HG03135 (cell line): ENCODE measurements at regions not wholly inside any gene's neighbourhood (a gene's known extent, or its start where the extent isn't known, plus 50 kb on each side); places are given as distances from the start of the nearest gene placed in this dataset.

Experiments
- ATAC-seq: cut with Tn5 transposase; IDR thresholded peaks from one replicate; pipeline ENCODE4 v1.9.1; 2021; ENCODE audit warnings: mild to moderate bottlenecking, moderate library complexity; ENCODE audit not compliant: unreplicated experiment

DNA sequence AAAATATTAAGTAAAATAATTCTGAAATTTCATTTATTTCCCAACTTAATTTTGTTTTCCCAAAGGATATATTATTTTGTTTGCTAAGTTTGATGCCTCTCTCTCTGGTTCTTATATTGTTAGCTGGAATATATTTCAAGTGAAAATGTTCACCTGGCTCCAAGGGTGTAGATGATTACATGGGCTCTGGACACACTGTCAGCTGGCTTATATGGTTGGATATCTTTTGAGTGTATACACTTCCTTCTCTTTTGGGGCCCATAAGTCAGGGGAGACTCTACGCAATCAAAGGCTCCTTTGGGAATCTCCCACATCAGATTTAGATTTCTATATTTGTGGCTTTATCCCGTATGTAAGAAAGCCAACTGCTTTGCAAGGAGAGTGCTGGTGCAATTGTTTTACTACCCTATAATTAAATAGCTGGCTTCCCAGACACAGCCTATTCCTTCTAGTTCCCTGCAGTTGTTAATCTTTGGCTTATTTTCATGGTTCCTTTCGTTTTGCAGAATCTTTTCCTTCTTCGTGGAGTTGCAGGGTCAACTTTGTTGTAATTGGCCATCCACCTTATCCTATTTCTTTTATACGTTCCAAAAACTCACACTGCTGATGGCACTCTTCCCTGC lies 225.7 kb downstream of the DPH6 start:
- no peak for ATAC-seq

DNA sequence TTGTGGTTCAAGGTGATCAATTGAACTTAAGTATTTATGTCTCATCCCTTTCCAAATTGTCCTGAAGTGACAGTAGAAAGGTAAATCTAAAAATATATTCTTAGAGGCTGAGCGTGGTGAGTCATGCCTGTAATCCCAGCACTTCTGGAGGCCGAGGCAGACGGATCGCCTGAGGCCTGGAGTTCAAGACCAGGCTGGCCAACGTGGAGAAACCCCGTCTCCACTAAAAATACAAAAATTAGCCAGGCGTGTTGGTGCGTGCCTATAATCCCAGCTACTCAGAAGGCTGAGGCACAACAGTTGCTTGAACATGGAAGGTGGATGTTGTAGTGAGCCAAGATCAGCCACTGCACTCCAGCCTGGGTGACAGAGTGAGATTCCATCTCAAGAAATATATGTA lies 226.6 kb downstream of the DPH6 start:
- ATAC-seq, result no peak

DNA sequence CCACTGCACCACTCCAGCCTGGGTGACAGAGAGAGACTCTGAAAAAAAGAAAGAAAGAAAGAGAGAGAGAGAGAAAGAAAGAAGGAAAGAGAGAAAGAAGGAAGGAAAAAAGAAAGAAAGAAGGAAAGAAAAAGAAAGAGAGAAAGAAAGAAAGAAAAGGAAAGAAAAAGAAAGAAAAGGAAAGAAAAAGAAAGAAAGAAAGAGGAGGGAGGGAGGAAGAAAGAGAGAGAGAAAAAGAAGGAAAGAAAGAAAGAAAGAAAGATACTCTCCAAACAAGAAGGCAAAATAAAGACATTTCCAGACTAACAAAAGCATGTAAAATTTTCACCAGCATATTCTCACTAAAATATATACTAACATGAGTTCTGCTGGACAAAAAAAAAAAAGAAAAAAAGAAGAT lies 228.7 kb downstream of the DPH6 start:
- no peak for ATAC-seq

DNA sequence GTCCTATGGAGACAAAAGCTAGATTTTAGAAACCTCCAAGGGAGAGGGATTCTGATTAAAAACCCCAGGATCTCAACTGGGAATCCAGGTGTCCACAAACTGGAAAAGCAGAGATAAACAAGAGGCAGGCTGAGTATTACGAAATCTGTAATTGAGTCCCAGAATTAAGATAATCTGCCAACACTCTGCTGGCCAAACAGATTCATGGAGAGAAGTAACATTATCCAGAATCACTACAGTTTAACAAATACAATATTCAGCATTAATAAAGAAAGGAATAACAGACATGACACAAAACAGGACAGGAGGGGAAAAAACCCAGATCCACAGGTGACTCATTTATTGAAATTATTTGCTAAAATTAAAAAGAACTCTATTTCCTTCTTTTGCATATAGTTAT lies 227.2 kb upstream of the NANOGP8 start:
- ATAC-seq, result no peak

DNA sequence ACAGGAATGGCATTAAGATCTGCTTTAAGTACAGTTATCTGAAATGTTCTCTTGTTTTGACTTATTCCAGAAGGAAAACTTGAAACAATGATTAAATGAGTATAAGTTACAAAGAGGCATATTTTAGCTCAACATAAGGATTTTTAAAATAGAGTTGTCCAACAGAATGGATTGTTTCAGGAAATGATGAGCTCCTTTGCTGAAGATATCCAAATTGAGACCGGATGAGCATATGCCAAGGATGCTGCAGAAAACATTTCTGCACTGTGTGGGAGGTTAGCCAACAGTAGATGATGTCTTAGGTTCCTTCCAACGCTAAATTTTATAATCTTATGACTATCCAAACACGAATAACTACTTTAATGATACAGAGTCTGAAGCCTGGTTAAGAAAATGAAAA lies 226.5 kb upstream of the NANOGP8 start:
- ATAC-seq, result no peak

DNA sequence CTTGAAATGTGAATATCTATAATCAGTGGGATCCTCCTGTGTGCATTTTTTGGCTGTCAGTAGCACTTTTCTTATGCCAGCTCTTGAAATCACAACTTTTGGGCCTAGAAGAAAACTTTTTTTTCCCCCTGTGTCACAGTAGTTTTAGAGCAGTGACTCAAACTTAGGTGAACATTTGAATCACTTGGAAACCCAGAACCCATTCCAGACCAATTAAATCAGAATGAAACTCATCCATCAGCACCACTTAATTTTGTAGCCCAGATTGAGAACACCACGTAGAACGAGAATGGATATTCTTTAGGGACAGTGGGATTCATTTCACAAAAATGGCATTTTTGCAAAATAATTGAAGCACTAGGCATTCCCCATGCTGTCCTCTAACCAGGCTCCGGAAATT lies 224.8 kb upstream of the NANOGP8 start:
- ATAC-seq, result no peak

DNA sequence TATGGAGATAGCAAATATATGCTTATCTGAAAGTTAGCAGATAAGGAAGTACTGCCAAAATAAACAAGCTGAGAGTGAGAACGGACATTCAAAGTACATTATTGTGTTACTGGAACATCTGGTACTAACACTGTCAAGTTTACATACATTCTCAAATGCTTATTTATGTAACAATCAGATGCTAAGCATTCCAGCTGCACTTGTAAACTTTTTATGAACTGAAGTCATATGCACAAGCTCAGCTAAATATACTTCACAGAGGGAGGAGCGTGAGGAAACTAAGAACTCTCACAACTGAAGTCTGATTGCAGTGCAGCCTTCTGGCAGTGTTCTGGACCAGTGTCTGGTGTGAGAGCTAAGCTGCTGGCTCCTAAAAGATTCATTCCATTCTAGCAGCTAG lies 223.7 kb upstream of the NANOGP8 start:
- no peak for ATAC-seq

DNA sequence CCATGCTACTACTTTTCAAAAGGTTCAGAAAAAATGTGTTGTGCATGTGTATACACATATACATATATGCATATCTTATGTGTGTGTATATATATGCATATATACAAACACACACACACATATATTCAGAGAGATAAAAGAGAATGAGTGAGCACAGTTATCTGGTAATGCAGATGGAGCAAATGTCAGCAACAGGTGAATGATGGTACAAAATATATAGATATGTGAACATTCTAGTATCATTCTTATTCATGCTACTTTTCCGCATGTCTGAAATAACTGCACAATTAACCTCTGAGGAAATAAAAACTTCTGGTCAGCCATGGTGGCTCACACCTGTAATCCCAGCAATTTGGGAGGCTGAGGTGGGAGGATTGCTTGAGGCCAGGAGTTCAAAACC lies 222.6 kb upstream of the NANOGP8 start:
- ATAC-seq, result no peak

DNA sequence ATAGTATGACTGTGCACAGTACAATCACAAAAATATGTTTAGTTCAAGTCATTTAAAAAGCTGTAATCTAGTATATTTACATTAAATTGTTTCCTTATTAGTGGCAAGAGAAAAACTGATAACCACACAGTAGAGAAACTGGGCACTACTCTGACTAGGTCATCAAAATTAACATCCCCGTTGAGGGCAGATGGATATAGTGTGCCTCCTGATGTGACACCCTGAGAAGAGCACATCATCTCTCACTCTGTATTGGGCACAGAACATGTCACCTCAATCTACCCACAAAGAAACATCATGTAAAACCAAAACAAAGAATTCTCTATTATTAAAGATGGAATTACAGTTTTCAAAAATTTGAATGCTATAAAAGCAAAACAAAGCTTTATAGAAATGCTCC lies 221.9 kb upstream of the NANOGP8 start:
- no peak for ATAC-seq

DNA sequence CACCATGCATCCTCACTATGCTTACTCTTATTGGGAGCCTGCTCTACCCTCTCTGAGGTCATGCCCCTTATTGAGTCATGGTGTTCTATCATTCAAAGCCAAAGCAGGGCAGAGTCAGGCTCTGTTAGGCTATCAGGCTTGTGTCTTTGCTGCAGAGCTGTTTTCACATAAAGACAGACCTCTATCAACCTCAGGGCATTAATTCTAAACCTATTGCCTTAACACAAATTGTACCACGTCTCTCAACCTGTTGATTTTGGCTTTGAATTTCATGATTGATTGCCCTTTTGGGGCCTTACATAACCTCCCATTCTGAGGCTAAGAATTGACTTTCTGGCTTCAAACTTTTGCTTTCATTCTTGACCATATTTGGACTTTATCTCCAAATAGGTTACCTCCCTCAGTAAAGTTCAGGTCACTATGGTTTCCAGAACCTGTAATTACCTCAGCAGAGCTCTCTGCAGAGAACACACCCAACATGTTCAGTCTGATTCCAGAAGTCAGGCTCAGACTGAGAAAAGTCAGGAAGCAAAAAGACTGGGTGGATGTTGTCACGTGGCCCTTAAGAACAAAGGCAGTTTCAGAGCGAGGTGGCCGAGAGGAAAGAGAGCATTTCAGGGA lies 221.4 kb upstream of the NANOGP8 start:
- no peak for ATAC-seq

DNA sequence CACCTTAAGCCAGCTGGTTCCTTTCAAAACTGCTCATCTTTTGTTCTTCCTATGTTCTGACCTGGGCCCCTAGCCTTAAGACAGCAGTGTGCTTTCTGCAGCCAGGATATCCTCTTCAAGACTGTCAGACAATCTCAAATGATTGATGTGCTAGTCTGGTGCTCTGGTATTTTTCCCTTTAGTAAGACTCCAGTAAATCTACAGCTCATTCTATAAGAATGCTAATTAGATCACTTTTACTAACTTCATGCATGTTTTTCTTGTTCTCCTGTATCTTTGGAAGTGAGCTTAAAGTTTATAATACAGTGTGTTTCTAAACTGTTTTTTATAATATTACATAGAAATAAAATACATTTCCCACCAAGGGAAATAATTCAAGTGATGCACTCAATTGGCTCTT lies 220.9 kb upstream of the NANOGP8 start:
- no peak for ATAC-seq

DNA sequence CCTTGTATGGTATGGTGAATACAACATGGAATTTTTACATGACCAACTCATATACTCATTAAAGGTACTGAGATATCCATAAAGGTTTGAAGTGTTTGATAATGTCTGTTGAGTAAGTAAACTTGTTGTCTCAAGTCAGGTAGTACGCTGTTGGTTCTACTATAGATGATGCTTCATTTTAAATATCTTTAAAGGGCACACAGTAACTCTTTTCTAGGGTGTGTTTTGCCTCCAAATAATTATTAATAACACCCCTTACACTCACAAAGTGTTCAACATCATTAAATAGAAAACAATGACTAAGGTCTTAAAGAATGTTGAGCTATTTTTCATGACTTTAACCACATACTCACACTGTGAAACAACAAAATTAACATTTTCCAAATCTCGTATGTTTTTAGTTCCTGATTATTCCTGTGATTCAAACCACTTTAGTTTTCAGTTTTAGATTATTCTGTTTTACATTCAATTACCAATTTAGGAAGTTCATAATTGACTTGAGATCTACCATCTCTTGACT lies 220.0 kb upstream of the NANOGP8 start:
- no peak for ATAC-seq

DNA sequence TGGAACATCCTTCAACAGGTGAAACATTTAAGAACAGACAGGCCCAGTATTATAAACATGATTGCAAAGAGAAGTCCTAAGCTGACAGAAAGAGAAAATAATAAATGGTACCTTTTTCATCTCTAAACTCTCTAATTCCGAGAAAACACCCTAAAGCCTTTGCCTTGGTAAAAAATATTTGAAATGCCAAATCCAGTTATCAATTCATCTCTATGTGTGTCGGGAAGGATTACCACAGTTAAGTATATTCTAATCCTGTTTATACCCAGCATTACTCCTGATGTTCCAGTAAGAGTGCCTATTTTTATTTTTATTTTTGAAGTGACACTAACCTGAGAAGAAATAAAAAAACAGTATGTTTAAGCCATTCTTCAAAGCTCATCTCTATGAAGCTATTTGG lies 219.3 kb upstream of the NANOGP8 start:
- ATAC-seq, result no peak

DNA sequence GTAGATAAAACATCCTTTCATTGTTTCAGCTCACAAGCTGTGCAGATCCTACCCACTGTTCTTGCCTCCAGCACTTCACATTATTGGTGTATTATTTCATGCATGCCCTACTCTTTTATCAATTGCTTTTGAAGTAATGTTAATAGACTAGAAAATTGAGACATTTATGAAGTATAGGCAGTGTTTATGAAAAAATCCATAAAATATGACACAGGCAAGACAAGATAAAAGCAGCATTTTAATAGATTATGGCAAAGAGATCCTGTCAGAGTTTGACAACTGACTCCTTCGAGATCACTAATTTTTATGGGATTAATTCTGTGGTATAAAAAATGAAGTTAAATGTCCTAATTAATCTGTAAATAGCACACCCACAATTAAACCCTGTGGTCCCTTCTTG lies 217.2 kb upstream of the NANOGP8 start:
- ATAC-seq, result no peak

DNA sequence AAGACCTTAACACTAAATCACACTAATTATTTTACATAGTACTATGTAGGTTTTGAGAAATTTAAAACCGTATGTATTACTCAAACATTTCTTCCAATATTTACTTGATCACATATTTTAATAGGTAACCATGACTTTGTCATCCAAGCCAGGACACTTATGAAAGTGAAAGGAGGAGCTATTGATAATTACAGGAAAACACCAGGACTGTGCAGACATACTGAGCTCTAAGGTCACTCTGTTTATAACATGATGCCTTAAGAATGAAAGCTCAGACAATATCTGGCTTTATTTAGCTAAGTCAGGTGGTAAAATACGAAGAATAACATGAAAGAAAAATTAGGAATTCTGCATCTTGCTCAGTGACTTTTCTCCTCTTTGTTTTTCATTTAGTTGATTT lies 216.0 kb upstream of the NANOGP8 start:
- ATAC-seq, result no peak

DNA sequence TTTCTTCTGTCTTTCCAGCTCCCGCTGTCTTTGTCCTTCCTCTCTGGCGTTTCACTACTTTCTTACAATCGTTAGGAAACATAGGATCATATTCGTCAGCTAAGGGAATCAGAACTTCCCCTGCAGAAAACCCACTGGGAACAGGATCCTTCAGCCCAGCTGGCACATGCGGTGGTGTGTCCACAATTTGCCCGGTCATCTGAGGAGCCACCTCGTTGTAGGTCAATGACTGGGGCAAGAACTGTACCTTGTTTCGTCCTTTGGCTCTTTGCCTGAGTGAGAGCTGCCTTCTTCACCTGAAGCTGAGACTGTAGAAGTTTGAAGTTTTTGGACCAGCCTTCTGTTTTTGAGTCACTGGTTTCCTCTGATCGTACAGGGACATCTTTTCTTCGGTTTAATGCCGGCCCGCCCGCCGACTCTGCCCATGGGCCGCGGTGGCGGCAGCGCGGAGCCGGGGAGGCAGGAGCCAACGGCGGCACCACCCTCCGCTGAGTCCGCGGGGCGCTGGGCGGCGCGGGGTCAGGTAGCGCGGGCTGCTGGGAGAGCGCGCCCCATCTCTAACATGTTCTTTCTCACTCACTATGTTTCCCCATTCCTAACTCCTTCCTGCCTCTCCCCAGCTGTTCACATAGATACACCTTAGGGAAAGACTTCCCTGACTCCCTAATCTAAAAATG lies 214.1 kb upstream of the NANOGP8 start:
- ATAC-seq, result no peak

DNA sequence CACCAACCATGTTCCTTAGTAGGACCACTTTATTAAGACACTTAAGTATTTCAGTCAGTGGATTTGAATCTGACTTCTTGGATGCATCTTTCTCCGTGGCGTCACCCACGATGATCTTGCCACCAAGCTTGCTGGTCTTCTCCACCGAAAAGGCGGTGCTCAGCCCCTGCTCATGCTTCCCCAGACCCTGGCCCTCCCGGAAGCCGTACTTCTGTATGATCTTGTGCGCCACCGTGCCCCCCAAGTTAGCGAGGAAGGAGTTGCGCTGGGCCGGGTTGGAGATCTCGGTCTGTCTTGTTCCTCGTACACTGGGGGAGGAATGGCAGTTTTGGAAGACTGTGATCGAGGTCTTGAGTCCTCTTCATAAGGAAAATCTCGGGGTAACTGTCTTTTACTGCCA lies 213.4 kb upstream of the NANOGP8 start:
- ATAC-seq, result no peak

DNA sequence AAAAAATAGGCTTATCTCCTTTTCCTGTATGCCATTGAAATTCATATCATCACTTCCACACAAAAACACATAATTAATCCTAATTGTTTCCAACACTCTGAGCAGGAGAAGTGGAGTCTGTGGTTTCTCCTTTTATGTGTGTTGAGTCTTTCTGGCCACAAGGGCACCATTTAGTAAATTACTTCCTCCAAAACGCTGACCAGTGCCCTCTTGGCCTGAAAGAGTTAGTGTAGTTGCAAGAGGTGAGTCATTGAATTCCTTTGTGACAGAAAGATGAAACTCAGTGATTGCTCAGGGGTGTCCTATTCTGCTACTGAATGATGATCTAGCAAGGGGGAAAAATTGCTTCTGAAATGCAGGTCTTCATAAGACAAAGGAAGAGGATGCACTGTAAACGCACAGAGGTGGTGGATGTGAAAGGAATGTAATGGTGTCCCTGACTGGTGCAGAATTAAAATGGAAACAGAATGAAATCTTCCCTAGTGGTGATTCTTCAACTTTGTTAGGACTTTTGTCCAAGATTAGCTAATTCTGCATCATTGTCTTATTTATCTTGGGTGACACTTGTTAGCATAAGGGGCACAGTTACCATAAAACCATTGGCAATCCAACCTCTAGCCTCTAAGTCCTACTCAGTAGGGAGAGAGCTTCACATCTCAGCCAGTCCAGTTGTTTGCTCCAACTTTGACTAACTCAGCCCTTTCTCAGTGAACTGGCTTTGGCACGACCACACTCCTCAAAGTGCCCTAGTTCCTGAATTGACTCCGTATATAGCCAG lies 208.4 kb upstream of the NANOGP8 start:
- ATAC-seq, result no peak

DNA sequence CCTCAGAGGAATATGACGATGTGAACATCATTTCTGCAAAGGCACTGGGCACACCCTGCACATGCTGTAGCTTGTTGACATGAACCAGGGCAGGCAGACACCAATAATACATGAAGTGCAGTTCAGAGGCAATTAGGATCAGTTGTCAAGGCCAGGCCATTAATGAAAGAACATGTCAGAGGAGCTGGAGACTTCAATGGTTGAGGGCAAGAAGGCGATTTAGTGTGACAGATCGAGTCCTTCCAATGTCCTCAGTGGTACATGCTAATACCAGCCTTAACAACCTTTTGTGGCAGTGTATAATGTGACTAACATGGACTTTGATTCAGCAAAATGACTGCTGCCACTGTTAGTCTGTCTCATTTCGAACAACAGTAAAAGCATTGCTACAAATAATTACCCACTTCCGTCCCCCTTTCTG lies 205.2 kb upstream of the NANOGP8 start:
- no peak for ATAC-seq

DNA sequence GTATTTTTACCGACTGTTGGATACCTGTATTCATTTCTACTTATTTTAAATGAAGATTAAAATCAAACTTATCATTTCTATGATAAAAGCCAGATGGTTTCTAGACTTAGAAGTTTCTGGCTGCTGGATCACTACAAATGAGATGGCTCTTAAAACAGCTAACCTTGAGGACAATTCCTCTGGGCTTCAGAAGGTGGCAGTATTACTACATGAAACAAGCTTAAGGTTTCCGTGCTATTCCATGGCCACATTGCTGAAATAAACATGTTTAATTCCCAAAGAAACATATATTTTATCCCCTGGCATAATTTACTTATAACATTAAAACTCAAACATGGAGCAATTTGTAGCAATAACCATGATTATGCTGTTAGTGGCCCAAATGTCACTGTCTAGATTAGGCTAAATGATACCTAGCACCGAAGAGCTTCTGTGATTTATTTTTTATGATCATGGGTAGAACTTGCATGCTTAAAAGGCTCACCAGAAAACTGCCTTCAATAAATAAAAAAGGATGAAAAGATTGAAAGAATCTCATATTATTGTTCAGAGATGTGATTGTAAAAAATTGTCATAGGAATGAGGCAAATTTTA lies 204.0 kb upstream of the NANOGP8 start:
- ATAC-seq, result no peak

DNA sequence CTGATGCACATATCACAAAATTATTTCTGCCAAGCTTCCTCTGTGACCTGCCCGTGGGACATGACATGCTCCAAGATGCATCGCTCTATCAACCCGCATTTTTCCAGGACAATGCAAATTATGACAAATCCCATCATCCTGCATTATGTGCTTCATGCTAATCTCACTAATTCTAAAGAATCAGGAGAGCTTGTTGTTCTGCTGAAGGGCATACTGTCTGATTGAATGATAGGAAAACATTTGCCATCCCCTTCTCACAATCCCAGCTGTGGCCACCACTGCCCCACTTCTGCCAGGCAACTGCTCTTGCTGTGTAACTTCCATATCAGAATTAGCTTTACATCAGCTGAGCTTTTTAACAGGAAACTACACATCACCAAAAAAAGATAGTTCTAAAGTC lies 203.5 kb upstream of the NANOGP8 start:
- no peak for ATAC-seq
